ENCODE measurements at regions not wholly inside any gene's neighbourhood (a gene's known extent, or its start where the extent isn't known, plus 50 kb on each side); places are given as distances from the start of the nearest gene placed in this dataset.

DNA sequence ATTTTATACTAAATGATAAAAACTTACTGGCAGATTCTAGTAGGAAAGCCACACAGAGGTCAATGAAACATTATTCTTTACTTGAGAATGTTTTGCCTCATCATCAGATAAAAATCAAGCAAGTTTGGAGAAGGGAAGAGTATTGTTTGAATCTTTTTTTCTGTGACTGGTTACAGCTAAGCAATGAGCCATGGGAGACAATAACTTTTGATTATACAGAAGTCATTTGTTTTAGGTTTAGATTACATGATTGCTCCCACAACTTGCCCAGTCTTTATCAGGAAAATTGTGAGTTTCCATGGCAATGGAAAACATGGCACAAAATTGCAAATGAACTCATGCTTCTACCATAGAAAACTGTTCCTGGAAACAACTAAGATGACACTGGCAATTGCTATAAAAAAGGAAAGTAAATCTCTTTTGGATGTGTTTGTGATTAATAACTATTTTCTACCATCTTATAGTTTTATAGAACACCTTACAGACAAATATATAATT lies 476.8 kb downstream of the MBD2 start:
- Histone ChIP-seq H3K27me3 (replicated peaks; ENCODE audit: control insufficient read depth, insufficient read depth, low read length) (no peaks in the 10 kb centered on the region), H3K36me3 (ENCODE audit: control insufficient read depth, insufficient read depth, low read length) (no peaks in the 10 kb centered on the region), H3K4me3 (replicated peaks; ENCODE audit: low read depth, low read length) (no peak overlapping the region)
- no peak for DNase-seq (ENCODE audit: extremely low read depth, insufficient read length)
- TF ChIP-seq, protein P1, sequence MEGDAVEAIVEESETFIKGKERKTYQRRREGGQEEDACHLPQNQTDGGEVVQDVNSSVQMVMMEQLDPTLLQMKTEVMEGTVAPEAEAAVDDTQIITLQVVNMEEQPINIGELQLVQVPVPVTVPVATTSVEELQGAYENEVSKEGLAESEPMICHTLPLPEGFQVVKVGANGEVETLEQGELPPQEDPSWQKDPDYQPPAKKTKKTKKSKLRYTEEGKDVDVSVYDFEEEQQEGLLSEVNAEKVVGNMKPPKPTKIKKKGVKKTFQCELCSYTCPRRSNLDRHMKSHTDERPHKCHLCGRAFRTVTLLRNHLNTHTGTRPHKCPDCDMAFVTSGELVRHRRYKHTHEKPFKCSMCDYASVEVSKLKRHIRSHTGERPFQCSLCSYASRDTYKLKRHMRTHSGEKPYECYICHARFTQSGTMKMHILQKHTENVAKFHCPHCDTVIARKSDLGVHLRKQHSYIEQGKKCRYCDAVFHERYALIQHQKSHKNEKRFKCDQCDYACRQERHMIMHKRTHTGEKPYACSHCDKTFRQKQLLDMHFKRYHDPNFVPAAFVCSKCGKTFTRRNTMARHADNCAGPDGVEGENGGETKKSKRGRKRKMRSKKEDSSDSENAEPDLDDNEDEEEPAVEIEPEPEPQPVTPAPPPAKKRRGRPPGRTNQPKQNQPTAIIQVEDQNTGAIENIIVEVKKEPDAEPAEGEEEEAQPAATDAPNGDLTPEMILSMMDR (IDR thresholded peaks at IDR 0.05; ENCODE audit: insufficient read depth, low read length, poor library complexity, severe bottlenecking) = no peak

DNA sequence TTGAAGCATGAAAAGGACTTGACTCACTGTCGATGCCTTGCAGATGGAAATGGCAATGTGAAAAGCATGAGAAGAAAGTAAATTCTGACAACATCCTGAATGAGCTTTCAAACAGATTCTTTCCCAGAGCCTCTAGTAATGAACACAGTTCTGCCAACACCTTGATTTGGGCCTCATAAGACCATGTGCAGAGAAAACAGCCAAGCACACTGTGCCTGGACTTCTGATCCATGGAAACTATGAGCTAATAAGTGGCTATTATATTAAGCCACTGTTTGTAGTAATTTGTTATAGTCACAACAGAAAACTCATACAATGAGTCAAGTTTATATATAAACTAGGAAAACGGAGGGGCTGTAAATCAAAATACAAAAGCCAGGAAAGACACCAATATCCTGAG lies 477.3 kb downstream of the MBD2 start:
- Histone ChIP-seq H3K4me3 (replicated peaks; ENCODE audit: low read depth, low read length) (no peak overlapping the region), H3K36me3 (ENCODE audit: control insufficient read depth, insufficient read depth, low read length) (no peaks in the 10 kb centered on the region), H3K27me3 (replicated peaks; ENCODE audit: control insufficient read depth, insufficient read depth, low read length) (no peaks in the 10 kb centered on the region)
- TF ChIP-seq, protein P1 (IDR thresholded peaks at IDR 0.05; ENCODE audit: insufficient read depth, low read length, poor library complexity, severe bottlenecking) = no peak
- DNase-seq (ENCODE audit: extremely low read depth, insufficient read length) = no peak

DNA sequence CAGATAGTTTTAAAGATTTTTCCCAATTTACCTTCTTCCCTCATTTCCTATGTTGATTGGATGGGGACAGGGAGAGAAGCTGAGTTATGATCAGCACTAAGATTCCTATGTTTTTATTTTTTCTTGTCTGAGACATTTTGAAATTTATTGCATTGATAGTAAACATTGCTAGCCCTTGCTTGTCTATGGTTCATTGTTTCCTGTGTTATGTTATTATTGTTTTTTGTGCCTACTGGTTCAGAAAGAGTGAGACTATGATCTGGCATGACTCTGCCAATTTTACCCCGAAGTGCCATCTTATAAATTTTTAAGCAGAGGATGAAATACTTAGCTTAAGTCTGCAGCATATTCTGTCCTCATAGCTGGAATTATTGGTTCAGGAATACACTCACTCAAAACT lies 478.5 kb downstream of the MBD2 start:
- Histone ChIP-seq H3K27me3 (replicated peaks; ENCODE audit: control insufficient read depth, insufficient read depth, low read length) (no peaks in the 10 kb centered on the region), H3K4me3 (replicated peaks; ENCODE audit: low read depth, low read length) (no peak overlapping the region), H3K36me3 (ENCODE audit: control insufficient read depth, insufficient read depth, low read length) (no peaks in the 10 kb centered on the region)
- DNase-seq (ENCODE audit: extremely low read depth, insufficient read length) = no peak
- TF ChIP-seq, protein P1 (IDR thresholded peaks at IDR 0.05; ENCODE audit: insufficient read depth, low read length, poor library complexity, severe bottlenecking) = no peak

DNA sequence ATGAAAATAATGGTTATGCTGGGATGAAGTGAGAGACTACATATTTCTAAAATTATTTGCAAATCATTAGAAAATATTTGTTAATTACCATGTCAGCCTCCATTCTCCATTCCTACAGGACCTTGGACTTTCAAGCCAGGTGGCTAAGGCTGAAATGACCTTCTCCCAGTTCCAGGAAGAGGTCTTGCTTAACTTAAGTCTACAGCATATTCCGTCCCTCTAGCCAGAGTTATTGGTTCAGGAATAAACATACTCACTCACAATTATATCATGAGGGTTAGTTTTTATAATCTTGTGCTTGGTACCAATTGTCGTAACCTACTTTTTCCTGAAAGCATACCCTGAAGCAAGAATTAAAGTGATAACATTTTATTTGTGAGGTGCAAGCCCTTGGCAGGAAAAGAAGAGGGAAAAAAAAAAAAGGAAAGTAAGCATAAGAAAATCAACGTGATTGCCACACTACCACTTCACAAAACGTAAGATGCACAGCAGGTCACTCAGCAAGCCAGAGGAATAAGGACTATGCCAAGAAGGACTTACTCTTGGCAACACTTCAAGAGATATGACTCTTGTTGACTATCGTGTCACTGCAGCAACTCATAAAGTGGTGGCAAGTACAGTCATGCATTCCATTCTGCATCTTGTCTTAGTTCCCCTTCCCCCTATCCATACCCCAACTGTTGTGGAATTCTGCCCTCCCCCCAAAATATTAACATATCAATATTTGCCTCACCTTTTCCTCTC lies 479.1 kb downstream of the MBD2 start:
- Histone ChIP-seq H3K4me3 (replicated peaks; ENCODE audit: low read depth, low read length) (no peak overlapping the region), H3K36me3 (ENCODE audit: control insufficient read depth, insufficient read depth, low read length) (no peaks in the 10 kb centered on the region), H3K27me3 (replicated peaks; ENCODE audit: control insufficient read depth, insufficient read depth, low read length) (no peaks in the 10 kb centered on the region)
- TF ChIP-seq, protein P1 (IDR thresholded peaks at IDR 0.05; ENCODE audit: insufficient read depth, low read length, poor library complexity, severe bottlenecking) = no peak
- DNase-seq (ENCODE audit: extremely low read depth, insufficient read length) = no peak

DNA sequence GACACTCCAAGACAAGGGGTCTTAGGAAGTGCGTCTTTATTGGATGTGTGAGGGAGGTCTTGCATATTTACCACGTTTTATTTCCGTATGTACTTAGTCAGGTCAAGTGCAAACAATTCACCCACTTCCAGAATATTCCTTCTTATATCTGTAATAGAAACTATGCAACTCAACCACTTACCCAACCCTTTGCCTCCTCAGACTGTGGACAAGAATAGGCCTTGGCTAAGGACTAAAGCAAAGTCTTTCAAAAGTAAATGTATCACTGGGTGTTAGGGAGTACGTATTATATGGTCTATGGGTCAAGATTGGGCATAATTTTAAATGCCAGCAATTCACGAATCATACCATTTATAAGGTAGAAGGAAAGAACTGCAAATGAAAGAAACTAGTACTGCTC lies 484.8 kb downstream of the MBD2 start:
- TF ChIP-seq, protein P1 (IDR thresholded peaks at IDR 0.05; ENCODE audit: insufficient read depth, low read length, poor library complexity, severe bottlenecking) = no peak
- Histone ChIP-seq H3K36me3 (ENCODE audit: control insufficient read depth, insufficient read depth, low read length) (no peaks in the 10 kb centered on the region), H3K27me3 (replicated peaks; ENCODE audit: control insufficient read depth, insufficient read depth, low read length) (no peaks in the 10 kb centered on the region), H3K4me3 (replicated peaks; ENCODE audit: low read depth, low read length) (no peak overlapping the region)
- DNase-seq (ENCODE audit: extremely low read depth, insufficient read length) = no peak
